SKM-1 (cell line): ENCODE measurements at regions not wholly inside any gene's neighbourhood (a gene's known extent, or its start where the extent isn't known, plus 50 kb on each side); places are given as distances from the start of the nearest gene placed in this dataset.
"Not testable (repeated sequence)": the region's sequence is repeated elsewhere in the genome, so short reads cannot be mapped to it uniquely, and the experiment has no call there.

Experiments
- DNase-seq: peaks from one replicate; lab custom pipeline; 2025; ENCODE audit not compliant: unreplicated experiment; lab: John Stamatoyannopoulos, UW

- no peak for DNase-seq
Measured at GRCh38 chr6:115814907-115815306, 245.8 kb downstream of the FRK start.

DNA sequence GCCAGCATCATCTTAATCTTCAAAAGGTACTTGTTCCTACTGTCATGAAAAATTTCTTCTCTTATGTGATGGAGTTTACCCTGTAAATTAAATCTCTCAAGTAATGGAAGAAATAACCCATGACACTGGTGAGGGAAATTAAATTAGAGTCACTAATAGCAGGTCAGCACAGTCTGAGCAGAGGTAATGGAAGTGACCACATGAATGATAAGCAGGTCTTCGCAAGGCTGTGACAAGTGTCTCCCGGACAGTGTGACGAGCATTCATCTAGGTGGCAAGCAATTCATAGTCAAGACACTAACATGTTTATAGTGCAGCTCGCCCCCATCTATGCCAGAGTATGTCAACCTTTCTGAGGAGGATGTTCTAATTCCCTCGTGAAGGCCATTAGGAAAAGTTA lies 249.2 kb downstream of the FRK start:
- DNase-seq, result no peak

- no peak for DNase-seq
Measured at GRCh38 chr6:115798229-115798628, 262.5 kb downstream of the FRK start.

DNA sequence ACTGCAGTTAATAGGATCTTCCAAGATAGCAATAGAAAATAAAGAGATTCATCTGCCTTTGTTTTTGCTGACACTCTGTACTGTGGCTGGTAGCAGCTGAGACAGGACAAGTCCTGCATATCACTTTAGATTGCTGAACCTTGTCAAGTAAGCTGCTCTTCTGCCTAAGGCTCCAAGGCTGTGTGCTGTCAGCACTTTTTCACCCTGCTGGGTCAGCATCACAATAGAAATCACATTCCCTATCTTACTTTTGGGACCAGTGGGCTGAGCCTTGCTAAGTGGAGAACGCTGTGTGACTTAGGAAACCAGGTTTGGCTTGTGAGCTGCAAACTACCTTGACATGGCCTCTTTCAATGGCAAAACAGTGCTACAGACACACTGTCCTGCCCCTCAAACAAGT lies 263.9 kb downstream of the FRK start:
- DNase-seq, result no peak

GRCh38 chr6:115796061-115796460 lies 264.6 kb downstream of the FRK start:
- no peak for DNase-seq

GRCh38 chr6:115783402-115784061 lies 277.2 kb downstream of the FRK start:
- no peak for DNase-seq

DNA sequence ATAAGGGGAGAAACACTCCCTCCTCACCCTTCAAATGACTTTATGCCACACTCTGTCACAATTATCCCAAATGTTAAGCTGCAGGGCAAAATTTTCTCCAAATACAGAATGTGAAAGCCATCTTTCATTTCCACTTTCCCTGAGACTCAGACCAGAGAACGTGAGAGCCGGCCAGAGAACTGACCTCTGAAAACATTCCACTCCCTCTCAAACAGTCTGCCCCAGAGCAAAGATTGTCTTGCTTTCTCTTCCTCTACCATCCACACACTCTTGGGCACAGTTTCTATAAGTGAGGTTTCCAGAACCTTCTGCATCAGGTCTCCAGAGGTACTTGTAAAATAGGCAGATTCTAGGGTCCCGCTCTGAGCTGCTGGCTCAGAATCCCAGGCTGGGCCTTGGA lies 278.1 kb downstream of the FRK start:
- no peak for DNase-seq

DNA sequence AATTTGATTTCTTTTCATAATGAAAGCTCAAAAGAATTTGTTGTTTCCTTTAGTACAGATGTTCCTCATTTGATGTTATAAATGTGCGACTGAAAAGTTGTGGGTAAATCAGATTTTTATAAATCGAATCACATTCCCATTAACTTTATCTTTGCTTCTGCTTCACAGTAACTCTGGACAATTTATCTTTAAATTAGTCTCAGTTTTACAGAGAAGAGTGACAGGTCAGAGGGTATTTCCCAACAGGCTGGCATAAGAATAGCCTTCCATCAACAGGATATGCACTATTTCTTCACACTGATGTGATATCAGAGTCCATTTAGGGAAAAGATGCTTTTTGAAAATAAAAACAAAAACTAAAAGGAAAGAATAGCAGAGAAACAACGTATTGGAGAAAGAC lies 286.9 kb downstream of the FRK start:
- DNase-seq, result no peak

DNA sequence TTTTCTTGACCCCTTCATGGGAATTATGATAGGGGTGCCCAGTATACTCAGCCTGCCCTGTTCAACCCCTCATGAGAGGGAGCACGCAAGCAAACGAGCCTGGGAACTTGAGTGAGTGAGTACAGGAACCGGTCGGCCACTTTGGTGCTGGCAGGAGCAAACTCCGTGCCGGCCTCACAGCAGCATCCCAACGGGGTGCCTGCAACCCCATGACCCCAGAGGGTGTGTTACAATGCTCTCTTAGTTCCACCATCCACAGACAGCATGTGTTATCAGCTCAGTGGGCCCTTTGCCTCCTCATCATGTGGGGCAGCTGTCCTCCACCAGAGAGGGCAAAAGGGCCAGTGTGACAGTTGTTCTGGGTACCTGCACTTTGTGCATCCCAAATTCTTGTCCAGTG lies 289.8 kb downstream of the FRK start:
- no peak for DNase-seq

DNA sequence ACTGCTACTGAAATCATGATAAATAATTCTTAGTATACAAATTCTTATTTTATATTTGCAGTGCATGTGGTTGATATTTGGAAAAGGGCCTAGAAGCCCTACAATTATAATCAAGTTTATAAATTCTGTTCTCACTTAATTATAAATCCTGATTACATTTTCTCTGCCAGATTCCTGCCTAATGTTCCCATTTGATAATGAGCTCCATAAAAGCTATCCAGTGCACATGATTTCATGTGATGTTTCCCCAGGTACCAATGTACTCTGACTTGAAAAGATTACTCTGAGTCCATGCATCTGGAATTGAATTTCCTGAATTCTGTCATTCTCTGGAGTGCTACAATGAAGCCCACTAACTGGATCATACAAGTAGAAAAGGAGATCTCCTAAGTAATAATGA lies 292.2 kb downstream of the FRK start:
- DNase-seq, result no peak

DNA sequence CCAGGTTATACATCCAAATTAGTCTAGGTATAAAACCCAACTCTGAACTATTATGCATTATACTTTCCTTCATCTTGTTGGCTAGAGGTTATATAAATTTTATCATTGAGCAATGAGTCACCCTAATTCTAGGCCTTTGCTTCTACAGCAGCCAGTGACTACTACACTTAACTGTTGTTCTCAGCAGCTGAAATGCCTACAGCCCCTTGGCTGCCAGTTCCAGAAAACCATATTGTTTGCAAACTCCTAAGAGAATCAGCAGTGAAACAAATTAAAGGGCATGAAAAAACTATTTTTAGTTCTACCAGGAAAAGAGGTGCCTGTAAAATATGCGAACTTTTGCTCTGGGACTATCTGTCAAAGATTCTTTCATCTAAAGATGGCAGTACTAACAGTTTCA lies 292.8 kb downstream of the FRK start:
- no peak for DNase-seq

DNA sequence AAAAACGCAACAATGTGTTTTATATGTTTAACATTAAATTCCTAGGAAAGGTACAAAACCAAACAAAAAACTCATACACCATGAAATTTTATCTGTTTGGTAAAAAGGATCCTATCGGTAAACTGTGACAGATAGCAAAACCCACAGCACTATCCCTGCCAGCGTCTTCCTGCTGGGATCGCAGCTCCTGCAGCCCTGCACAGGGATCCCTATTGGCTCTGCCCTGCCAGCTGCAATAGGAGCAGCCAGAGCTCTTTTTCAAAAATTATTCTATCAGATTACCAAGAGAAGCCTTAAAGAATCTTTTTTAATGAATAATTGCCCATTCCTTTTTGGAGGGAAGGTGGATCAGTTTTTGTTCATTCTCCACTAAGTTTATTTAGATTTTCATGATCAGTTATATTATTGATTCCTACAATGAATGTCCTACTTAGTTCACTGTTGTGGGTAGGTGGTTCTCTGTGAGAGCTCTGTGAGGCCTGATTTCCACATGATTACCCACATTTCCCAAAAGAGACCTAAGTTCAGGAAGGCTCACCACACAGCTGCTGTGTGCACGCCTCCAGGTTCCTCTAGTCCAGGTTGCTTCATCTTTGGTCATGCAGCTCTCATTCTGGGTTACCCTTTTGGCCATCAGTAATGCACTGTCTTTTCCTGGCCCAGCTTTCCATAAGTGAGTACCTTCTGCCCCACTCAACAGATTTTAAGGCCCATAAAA lies 293.8 kb downstream of the FRK start:
- DNase-seq, result peak; percentile 58

DNA sequence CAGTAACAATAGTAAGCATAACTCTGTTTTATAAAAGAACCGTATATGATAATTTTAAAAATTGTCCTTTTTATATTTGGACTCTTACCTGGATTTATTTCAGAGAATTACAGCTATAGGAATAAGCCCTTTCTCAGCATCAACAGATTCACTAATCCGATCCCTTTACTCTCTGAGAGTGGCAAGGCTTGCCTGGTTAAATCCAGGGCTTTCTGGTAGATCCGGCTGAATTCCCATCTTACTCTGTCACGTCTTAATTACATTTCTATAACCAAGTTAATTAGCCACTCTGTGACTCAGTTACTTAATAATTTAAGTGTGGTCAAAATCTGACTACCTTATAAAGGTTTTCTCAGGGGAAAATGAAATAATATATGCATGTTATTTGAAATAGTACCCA lies 294.7 kb downstream of the FRK start:
- no peak for DNase-seq

DNA sequence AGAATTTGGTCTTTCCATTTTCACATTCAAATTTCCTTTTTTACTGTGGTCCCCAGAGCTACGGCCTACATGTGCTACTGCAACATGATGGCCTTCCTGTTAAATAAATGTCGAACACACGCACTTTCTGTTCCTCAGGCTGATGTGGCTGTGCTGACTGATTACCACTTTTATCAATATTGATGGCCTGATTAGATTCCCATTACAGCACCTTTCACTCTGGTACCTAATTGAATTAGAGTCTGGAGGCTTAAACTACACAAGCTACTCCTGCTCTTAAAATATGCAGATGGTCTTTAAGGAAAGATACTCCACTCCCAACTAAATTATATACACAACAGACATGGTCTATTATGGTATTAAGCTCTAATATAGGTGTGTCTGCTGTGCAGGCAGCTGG lies 301.6 kb downstream of the FRK start:
- no peak for DNase-seq

- no peak for DNase-seq
Measured at GRCh38 chr6:115753446-115753845, 307.2 kb downstream of the FRK start.

- no peak for DNase-seq
Measured at GRCh38 chr6:115750946-115751345, 309.7 kb downstream of the FRK start.

GRCh38 chr6:115750292-115750691 lies 310.4 kb downstream of the FRK start:
- no peak for DNase-seq

- no peak for DNase-seq
Measured at GRCh38 chr6:115747719-115748118, 313.0 kb downstream of the FRK start.

- not testable (repeated sequence) for DNase-seq
Measured at GRCh38 chr6:115746583-115746982, 314.1 kb downstream of the FRK start.

- no peak for DNase-seq
Measured at GRCh38 chr6:115740907-115741306, 319.8 kb downstream of the FRK start.

- DNase-seq, result no peak
Measured at GRCh38 chr6:115735610-115736009, 325.1 kb downstream of the FRK start.

DNA sequence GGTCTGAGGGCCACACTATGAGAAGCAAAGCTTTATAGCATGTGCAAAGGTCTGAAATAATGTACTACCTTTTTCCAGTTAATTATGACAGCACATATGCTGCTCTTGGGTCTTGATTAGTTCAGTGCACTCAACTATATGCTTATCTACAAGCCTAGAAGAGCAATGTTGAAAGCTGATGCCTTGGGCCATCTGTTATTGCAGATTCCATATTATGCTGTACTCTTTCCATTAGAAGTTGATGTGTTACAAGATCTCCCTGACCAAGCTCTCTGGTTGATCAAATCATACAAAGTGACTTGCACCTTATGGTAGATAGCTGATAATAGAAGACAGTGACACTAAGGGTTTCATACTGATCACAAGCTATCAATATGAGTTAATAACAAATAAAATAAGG lies 327.3 kb downstream of the FRK start:
- no peak for DNase-seq

GRCh38 chr6:115729036-115729435 lies 331.7 kb downstream of the FRK start:
- DNase-seq, result no peak
